KMS-11 (cell line): ENCODE measurements at regions not wholly inside any gene's neighbourhood (a gene's known extent, or its start where the extent isn't known, plus 50 kb on each side); places are given as distances from the start of the nearest gene placed in this dataset.

Experiments used
- H2AFZ ChIP-seq: fragments of 200-600 bp; sonication (generic); 2 replicates; pipeline ENCODE4 v1.6.1; 2016; ENCODE audit warnings: antibody characterized with exemption, mixed run types, low read depth
- H3K27ac ChIP-seq: fragments of 200-600 bp; sonication (generic); 2 replicates; pipeline ENCODE4 v1.6.1; 2016; ENCODE audit warnings: mild to moderate bottlenecking, mixed run types
- H3K27me3 ChIP-seq: fragments of 200-600 bp; sonication (generic); 2 replicates; pipeline ENCODE4 v1.6.1; 2017; ENCODE audit warnings: mild to moderate bottlenecking, low read depth, mixed run types, moderate library complexity; ENCODE audit not compliant: insufficient read depth
- H3K36me3 ChIP-seq: fragments of 200-600 bp; sonication (generic); 2 replicates; pipeline ENCODE4 v1.6.1; 2017; ENCODE audit warnings: mild to moderate bottlenecking, mixed run types; ENCODE audit not compliant: insufficient read depth
- H3K4me1 ChIP-seq: fragments of 200-600 bp; sonication (generic); 2 replicates; pipeline ENCODE4 v1.6.1; 2016; ENCODE audit warnings: mild to moderate bottlenecking, low read depth, mixed run types; ENCODE audit not compliant: poor library complexity, severe bottlenecking
- H3K4me2 ChIP-seq: fragments of 200-600 bp; sonication (generic); 2 replicates; pipeline ENCODE4 v1.7.0; 2016; ENCODE audit warnings: mild to moderate bottlenecking, mixed run types
- H3K4me3 ChIP-seq: fragments of 200-600 bp; sonication (generic); IDR thresholded peaks from 2 replicates; pipeline ENCODE4 v1.6.1; 2017; ENCODE audit warnings: low read depth, low read length, mixed read lengths; ENCODE audit not compliant: insufficient read depth
- H3K79me2 ChIP-seq: fragments of 200-600 bp; sonication (generic); 2 replicates; pipeline ENCODE4 v1.6.1; 2016; ENCODE audit warnings: low read depth, mixed run types; ENCODE audit not compliant: insufficient read depth
- H3K9ac ChIP-seq: fragments of 200-600 bp; sonication (generic); 2 replicates; pipeline ENCODE4 v1.6.1; 2016; ENCODE audit warnings: mild to moderate bottlenecking, mixed run types
- H4K20me1 ChIP-seq: fragments of 200-600 bp; sonication (generic); 2 replicates; pipeline ENCODE4 v1.6.1; 2016; ENCODE audit warnings: mild to moderate bottlenecking, mixed run types; ENCODE audit not compliant: insufficient read depth
- TF ChIP-seq, protein P1 (sequence below): fragments of 200-600 bp; sonication (generic); conservative IDR thresholded peaks from 2 replicates; pipeline ENCODE4 v1.6.1; 2017; ENCODE audit warnings: low read depth, mild to moderate bottlenecking, antibody characterized with exemption, low read length, moderate library complexity, mixed read lengths

GRCh38 chr14:40129159-40129558 lies 696.9 kb upstream of the FBXO33 start:
- no peak overlapping the region for H3K4me2 ChIP-seq
- no peaks in the 10 kb centered on the region for H3K36me3 ChIP-seq
- no peaks in the 10 kb centered on the region for H3K4me1 ChIP-seq
- H3K27ac ChIP-seq: no peak overlapping the region
- TF ChIP-seq, protein P1, sequence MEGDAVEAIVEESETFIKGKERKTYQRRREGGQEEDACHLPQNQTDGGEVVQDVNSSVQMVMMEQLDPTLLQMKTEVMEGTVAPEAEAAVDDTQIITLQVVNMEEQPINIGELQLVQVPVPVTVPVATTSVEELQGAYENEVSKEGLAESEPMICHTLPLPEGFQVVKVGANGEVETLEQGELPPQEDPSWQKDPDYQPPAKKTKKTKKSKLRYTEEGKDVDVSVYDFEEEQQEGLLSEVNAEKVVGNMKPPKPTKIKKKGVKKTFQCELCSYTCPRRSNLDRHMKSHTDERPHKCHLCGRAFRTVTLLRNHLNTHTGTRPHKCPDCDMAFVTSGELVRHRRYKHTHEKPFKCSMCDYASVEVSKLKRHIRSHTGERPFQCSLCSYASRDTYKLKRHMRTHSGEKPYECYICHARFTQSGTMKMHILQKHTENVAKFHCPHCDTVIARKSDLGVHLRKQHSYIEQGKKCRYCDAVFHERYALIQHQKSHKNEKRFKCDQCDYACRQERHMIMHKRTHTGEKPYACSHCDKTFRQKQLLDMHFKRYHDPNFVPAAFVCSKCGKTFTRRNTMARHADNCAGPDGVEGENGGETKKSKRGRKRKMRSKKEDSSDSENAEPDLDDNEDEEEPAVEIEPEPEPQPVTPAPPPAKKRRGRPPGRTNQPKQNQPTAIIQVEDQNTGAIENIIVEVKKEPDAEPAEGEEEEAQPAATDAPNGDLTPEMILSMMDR: no peak
- no peaks in the 10 kb centered on the region for H3K27me3 ChIP-seq
- no peak overlapping the region for H2AFZ ChIP-seq
- H3K9ac ChIP-seq: no peak overlapping the region
- no peaks in the 10 kb centered on the region for H4K20me1 ChIP-seq
- no peak overlapping the region for H3K4me3 ChIP-seq
- no peaks in the 10 kb centered on the region for H3K79me2 ChIP-seq

DNA sequence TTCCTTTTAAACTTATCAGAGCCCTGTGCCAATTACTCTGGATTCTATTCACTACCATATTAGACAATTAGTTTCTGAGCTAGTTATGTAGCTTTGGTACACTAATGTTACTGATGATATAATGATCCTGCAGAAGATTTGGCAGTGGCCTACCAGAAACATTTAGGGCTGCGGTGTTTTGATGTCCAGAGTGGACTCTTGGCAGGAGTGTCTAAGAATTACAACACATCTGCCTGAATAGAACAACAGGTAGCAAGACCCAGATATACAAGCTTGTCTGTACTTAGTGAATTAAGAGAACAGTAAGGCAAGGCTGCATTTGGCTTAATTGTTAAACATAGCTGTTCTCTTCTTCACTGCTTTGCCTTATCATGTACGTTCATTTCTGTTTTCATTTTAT lies 691.6 kb upstream of the FBXO33 start:
- TF ChIP-seq, protein P1: no peak
- H4K20me1 ChIP-seq: no peaks in the 10 kb centered on the region
- H3K27ac ChIP-seq: no peak overlapping the region
- H3K36me3 ChIP-seq: no peaks in the 10 kb centered on the region
- no peak overlapping the region for H3K4me2 ChIP-seq
- no peak overlapping the region for H3K9ac ChIP-seq
- H3K27me3 ChIP-seq: no peaks in the 10 kb centered on the region
- no peak overlapping the region for H2AFZ ChIP-seq
- no peak overlapping the region for H3K4me3 ChIP-seq
- no peaks in the 10 kb centered on the region for H3K4me1 ChIP-seq
- H3K79me2 ChIP-seq: no peaks in the 10 kb centered on the region

GRCh38 chr14:40122968-40123648 lies 690.9 kb upstream of the FBXO33 start:
- H3K9ac ChIP-seq: no peak overlapping the region
- no peaks in the 10 kb centered on the region for H4K20me1 ChIP-seq
- H3K36me3 ChIP-seq: no peaks in the 10 kb centered on the region
- H3K27ac ChIP-seq: no peak overlapping the region
- H3K4me1 ChIP-seq: no peaks in the 10 kb centered on the region
- no peak overlapping the region for H3K4me2 ChIP-seq
- no peaks in the 10 kb centered on the region for H3K79me2 ChIP-seq
- no peaks in the 10 kb centered on the region for H3K27me3 ChIP-seq
- H3K4me3 ChIP-seq: no peak overlapping the region
- no peak overlapping the region for H2AFZ ChIP-seq
- TF ChIP-seq, protein P1: no peak

DNA sequence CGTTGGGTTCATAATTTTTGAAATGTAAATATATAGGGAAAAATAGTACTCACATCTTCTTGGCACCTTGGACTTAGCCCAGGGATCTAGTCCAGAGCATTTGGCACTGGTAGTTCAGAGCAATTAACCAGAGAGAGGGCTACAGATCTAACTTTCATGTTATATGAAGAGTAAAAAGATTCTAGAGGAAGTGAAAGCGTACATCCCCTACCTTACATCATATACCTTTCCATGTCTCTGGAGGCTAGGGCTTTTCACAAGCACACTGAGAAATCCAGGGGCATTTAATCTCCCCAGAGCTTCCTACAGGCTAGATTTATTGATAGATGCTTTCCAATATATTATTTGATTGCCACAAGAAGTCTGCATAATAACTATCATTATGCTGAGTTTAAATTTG lies 687.5 kb upstream of the FBXO33 start:
- H3K9ac ChIP-seq: no peak overlapping the region
- H4K20me1 ChIP-seq: no peaks in the 10 kb centered on the region
- H3K27me3 ChIP-seq: no peaks in the 10 kb centered on the region
- H2AFZ ChIP-seq: no peak overlapping the region
- no peak overlapping the region for H3K4me3 ChIP-seq
- no peaks in the 10 kb centered on the region for H3K36me3 ChIP-seq
- H3K79me2 ChIP-seq: no peaks in the 10 kb centered on the region
- H3K27ac ChIP-seq: no peak overlapping the region
- H3K4me1 ChIP-seq: no peaks in the 10 kb centered on the region
- TF ChIP-seq, protein P1: no peak
- H3K4me2 ChIP-seq: no peak overlapping the region
